NOMO-1 treated with dmso at 0.1 percent for 144 hours (cell line): ENCODE measurements at regions not wholly inside any gene's neighbourhood (a gene's known extent, or its start where the extent isn't known, plus 50 kb on each side); places are given as distances from the start of the nearest gene placed in this dataset.
A peak's percentile ranks its signal among the peaks of the same experiment; 100 is the strongest.

ENCODE experiments used
- DNase-seq: peaks from one replicate; lab custom pipeline; 2025; ENCODE audit not compliant: unreplicated experiment; lab: John Stamatoyannopoulos, UW

GRCh38 chr1:184919892-184920291 is 54.4 kb downstream of the NIBAN1 start:
- peak; percentile 12 for DNase-seq

DNA sequence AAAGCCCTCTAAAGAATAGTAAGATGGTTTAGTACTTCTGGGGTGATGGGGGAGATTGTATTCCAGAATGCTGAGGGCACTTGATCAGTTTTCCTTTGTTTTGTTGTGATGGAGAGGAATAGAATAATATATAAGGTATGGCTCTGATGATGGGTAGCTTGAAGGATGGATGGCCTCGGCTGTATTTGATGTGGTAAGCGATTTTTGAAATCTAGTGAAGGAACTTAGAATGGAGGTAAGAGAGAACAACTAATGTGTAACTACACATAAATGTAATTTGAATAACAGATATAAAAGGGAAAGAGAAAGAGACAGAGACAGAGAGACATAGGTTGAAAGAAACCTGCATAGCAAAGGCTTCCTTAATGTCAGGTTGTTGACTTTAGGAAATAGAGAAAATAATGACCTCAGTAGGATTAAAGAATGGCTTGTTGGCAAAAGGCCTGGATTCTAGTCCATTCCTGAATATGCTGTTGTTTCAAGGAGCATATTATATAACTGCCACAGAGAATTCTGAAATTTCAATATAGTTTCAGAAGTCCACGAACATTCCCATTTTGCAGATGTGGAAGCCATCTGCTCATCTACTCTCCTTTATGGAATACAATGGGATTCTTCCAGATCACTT is 58.7 kb downstream of the NIBAN1 start:
- no peak for DNase-seq

- no peak for DNase-seq
Measured at GRCh38 chr1:184914149-184914548, 60.2 kb downstream of the NIBAN1 start.

- DNase-seq, result no peak
Measured at GRCh38 chr1:184912392-184912791, 61.9 kb downstream of the NIBAN1 start.

GRCh38 chr1:184911830-184912229 is 62.5 kb downstream of the NIBAN1 start:
- no peak for DNase-seq

DNA sequence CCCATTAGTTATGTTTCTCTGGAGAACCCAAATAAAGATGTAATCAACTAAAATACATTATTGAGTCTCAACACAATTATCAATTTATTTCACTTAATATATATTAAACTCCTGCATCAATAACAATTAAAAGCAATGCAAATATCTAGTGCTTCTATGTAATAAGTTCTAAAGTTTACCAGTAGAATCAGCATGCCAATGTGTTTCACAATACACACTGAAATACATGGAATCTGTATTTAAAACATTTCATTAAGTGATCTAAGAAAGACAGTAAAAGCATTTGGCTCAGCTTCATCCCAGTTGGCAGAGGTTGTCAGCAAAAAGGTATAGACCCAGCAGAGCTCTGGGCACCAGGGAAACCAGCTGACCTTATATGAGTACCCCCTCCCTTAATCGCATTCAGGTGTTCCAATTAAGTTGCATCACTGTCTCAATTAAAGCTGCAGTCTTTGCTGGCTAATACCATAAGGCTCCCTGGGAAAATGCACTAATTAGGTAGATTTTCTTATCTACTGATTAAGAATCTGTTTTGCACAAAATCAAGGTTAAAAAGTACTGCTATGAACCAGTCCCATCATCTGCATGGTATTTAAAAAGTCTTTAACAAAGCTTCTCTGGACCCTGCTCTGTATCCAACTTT is 63.1 kb downstream of the NIBAN1 start:
- DNase-seq, result no peak

DNA sequence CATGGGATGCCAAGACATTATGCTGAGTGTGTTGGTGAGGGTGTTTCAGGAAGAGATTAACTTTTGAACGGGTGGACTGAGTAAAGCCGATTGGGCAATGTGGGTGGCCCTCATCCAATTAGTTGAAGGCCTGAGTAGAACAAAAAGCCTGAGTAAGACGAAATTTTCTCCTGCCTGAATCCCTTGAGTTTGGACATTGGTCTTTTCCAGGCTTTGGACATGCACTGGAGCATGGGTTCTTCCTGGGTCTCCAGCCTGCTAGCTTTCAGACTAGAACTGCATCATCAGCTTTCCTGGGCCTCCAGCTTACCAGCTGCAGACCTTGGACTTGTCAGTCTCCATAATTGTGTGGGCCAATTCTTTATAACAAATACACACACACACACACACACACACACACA is 63.6 kb downstream of the NIBAN1 start:
- DNase-seq, result no peak

- no peak for DNase-seq
Measured at GRCh38 chr1:184910005-184910404, 64.3 kb downstream of the NIBAN1 start.

DNA sequence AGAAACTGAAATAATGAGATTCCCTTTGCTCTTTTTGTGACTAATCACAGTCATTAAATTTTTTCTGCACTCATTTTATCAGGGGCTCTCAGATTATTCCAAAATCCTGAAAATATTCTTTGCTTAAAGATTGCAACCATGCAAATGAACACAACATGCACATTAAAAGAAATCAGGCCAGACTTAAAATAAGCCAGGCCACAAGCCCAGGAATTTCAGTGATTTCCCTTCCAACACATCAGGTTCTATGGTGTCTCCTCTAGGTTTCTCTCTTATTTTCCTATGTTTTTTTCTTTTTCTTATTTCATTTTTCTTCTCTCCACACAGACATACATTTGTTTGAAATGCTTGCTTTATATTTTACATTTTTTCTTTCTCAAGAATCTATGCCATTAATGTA is 65.3 kb downstream of the NIBAN1 start:
- no peak for DNase-seq

DNA sequence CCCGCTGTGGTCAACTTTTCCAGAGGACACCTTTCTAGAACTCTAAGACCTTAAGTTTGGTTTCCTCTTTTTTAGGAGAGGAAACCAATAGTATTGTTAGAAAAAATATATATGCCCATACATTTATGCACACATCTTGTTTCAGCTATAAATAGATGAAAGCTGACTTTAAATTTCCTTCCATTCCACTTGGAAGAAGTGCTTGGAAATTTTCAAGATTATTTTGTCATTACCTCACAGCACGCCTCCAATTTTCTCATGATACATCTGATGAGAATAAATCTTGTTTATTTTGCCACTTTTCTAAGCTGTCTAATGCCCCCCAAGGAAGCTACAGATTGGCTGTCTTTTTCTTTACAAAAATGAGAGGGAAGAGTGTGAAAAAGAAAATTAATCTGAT is 65.8 kb downstream of the NIBAN1 start:
- no peak for DNase-seq

- no peak for DNase-seq
Measured at GRCh38 chr1:184907500-184907899, 66.8 kb downstream of the NIBAN1 start.

GRCh38 chr1:184906761-184907160 is 67.5 kb downstream of the NIBAN1 start:
- no peak for DNase-seq

- DNase-seq, result no peak
Measured at GRCh38 chr1:184905601-184906322, 68.5 kb downstream of the NIBAN1 start.

DNA sequence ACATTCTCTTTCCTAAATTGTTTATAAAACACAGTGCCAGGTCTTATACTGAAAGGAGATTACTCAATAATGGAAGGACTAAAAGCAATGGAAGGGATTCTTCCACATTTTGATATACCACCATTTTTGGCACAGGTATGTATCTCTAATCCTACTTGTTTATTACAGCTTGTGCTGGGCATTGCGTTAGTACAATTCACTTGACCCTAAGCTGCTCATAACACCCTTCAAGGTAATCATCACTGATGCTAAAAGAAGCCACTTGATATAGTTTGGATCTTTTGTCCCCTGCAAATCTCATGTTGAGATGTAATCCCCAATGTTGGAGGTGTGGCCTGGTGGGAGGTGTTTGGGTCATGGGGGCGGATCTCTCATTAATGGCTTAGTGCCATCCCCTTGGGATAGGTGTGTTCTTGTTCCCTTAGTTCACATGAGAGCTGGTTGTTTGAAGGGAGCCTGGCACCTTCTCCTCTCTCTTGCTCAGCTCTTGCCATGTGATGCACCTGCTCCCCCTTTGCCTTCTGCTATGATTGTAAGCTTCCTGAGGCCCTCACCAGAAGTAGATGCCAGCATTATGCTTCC is 71.1 kb downstream of the NIBAN1 start:
- DNase-seq, result no peak

- no peak for DNase-seq
Measured at GRCh38 chr1:184900507-184900906, 73.8 kb downstream of the NIBAN1 start.

- no peak for DNase-seq
Measured at GRCh38 chr1:184896000-184896399, 78.3 kb downstream of the NIBAN1 start.

DNA sequence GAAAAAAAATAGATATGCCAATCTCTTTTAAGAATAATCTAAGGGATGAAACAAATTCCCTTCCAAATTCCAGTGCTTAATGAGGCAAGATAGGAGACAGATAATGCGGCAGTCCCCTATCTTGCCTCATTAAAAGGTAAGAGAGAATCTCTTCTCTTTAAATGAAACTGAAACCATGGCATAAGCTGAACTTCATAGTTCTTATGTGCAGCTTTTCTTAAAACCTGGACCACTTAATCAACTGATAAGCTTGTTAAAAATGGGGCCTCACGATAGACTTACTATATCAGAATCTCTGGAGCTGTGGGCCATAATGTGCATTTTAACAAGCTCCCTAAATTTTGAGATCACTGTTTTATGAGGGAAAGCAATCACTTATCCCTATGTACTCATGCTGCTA is 79.2 kb downstream of the NIBAN1 start:
- no peak for DNase-seq

DNA sequence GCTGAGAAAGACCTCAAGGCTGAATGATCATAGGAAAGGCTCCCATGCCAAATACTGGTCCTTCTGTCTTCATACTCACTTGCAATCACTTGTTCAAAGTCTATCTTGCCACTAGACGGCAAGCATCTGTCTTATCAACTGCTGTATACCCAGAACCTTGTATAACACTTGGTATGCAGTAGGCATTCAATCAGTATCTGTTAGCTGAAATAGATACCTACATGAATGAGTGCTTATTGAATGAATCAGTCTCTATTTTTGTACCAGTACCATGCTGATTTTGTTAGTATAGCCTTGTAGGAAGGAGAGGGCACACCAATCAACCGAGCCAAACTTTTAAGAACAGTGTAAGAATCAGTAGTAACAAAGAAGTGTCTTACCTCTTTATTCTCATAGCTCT is 80.6 kb downstream of the NIBAN1 start:
- DNase-seq, result no peak

GRCh38 chr1:184892116-184892515 is 82.2 kb downstream of the NIBAN1 start:
- no peak for DNase-seq

GRCh38 chr1:184891440-184891839 is 82.9 kb downstream of the NIBAN1 start:
- no peak for DNase-seq

DNA sequence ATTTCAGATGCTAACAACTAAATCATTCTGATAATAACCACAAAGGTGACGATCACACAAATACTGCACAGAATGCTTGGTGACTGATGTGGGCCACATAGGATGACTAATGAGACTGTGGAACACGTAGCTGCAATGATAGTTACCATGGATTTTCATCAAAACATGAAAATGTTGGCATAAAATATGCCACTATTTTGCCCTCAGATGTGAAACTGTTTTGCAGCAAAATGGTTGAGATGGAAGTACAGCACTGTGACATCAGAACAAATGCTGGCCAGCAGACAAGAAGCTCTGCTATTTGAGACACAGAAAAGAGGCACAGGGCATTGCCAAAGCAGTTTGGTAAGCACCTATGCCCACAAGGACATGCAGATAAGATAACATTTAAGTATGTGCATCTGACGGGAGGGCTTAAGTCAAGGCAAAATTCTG is 83.8 kb downstream of the NIBAN1 start:
- no peak for DNase-seq

DNA sequence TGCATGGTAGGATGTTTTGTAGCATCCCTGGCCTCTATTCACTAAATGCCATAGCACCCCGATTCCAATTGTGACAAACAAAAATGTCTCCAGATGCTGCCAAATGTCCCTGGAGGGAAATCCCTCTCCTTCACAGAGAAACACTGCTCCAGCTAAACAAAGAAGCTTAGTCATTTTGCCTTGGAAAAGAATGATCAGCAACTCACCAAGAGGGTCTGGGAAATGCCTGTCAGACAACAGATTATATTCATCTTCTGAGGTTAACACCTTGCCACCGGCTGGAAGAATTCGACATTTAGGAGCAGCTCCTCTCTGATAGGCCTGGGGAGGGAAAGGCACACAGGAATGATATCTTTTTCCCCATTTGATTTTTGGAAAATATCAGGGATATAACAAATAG is 84.4 kb downstream of the NIBAN1 start:
- DNase-seq, result no peak
